ENCODE measurements at regions not wholly inside any gene's neighbourhood (a gene's known extent, or its start where the extent isn't known, plus 50 kb on each side); places are given as distances from the start of the nearest gene placed in this dataset.

DNA sequence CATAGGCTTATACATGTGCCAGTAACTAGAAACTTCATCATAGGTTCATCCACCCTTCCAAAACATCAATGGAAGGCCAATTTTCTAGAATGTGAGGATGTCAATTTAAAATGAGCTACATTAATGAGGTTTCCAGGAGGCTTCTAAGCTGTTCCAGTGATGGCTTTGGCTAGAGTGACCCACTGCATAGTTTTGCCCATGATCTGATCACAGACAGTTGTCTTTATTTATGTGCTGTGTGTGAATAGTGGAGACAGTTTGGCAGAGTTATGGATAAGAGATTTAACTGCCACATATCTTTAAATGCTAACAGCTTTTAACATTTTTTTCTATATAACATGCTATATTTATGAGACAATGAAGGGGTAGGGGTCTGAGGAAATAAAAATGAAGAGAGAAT, 139.0 kb upstream of the ZNF462 start:
- H3K27me3 Mint-ChIP-seq = peaks cover 4 to 7% of the 10 kb centered on the region in 2 donors
- H3K9me3 Mint-ChIP-seq = peaks cover 4% of the 10 kb centered on the region
- H3K4me1 Mint-ChIP-seq (ENCODE audit: low read depth in 2 of 2) = no peaks in the 10 kb centered on the region
- no peak overlapping the region for H3K27ac Mint-ChIP-seq
- ATAC-seq = no peak
- no peak overlapping the region for H3K4me3 Mint-ChIP-seq
- no peak for DNase-seq (ENCODE audit: low spot score)
- H3K36me3 Mint-ChIP-seq = no peaks in the 10 kb centered on the region

DNA sequence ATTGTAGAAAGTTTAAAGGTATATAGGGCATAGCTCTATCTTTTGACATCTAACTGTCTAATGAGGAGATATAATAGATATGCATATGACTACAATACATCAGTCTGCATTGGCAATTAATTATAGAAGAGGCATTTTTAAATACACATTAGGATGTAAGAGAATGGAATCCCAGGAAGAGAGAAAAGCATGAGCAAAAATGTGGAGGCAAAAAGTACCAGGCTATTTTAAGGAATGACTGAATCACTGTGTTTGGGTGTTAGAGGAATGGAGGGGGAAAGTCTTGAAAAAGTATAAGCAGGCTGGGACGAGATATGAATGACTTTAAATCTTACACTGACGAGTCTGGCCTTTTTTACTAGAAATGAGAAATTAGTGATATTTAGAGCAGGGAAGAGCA, 138.4 kb upstream of the ZNF462 start:
- Mint-ChIP-seq H3K36me3 (no peaks in the 10 kb centered on the region), H3K4me3 (no peak overlapping the region), H3K9me3 (peaks cover 4% of the 10 kb centered on the region), H3K27me3 (peaks cover 0 to 7% of the 10 kb centered on the region in 2 donors), H3K27ac (no peak overlapping the region), H3K4me1 (ENCODE audit: low read depth in 2 of 2) (no peaks in the 10 kb centered on the region)
- DNase-seq (ENCODE audit: low spot score) = no peak
- ATAC-seq = no peak

DNA sequence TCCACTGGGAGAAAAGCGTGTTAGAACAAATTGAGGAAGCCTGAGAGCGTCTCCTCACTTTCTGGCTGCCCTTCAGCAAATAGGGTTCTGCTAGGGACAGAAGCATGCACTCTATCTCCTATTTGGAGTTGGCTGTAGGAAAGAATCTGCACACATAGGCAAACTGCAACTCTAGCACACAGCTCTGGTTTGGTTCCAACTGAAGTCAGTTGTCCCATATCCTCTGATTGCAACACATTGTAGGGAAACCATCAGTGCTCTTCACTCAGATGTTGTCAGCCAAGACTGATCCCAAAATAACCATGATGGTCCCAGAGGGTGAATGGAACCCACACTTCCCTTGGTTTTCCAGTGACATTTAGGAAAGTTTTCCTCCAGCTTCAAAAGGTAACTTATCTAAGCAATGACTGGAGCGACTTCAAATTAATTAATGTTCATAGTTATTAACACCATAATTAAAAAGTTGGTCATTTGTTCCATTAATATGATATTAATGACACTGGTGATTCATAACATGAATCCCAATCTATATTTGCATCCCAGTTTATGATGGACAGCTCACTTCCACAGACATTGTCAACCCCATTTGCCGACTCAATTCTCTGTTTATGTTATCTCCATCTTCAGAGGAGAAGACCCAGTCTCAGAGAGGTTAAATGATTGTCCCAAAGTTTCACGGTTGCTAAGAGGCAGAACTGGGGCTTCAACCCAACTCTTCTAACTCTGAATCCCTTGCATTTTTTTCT, 136.7 kb upstream of the ZNF462 start:
- H3K9me3 Mint-ChIP-seq = peaks cover 4% of the 10 kb centered on the region
- DNase-seq (ENCODE audit: low spot score) (no peak), ATAC-seq (no peak)
- H3K27ac Mint-ChIP-seq = no peak overlapping the region
- H3K4me1 Mint-ChIP-seq (ENCODE audit: low read depth in 2 of 2) = no peaks in the 10 kb centered on the region
- H3K4me3 Mint-ChIP-seq = no peak overlapping the region
- no peaks in the 10 kb centered on the region for H3K36me3 Mint-ChIP-seq
- H3K27me3 Mint-ChIP-seq = peaks cover 0 to 14% of the 10 kb centered on the region in 2 donors

DNA sequence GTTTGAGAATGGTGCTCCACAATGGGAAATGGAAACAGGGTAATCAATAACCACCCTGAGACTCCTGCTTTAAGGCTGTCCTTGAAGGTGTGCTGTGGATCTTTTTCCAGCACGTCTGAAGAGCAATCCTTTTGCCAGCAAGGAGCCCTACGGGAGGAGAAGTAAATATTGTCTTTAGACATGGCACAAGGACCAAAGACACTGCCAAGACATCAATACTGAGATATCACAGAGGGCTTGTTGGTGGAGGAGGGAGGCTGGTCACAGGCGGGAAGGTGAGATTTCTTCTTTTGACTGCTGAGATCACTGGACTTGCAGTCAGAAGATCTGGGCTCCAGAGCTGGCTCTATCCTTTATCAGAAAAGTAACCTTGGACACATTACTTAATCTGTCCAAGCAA, 135.0 kb upstream of the ZNF462 start:
- Mint-ChIP-seq H3K27ac (no peak overlapping the region), H3K4me3 (no peak overlapping the region), H3K9me3 (peaks cover 7% of the 10 kb centered on the region), H3K27me3 (peaks cover 5 to 14% of the 10 kb centered on the region in 2 donors), H3K4me1 (ENCODE audit: low read depth in 2 of 2) (no peaks in the 10 kb centered on the region), H3K36me3 (no peaks in the 10 kb centered on the region)
- no peak for DNase-seq (ENCODE audit: low spot score)
- ATAC-seq = no peak

DNA sequence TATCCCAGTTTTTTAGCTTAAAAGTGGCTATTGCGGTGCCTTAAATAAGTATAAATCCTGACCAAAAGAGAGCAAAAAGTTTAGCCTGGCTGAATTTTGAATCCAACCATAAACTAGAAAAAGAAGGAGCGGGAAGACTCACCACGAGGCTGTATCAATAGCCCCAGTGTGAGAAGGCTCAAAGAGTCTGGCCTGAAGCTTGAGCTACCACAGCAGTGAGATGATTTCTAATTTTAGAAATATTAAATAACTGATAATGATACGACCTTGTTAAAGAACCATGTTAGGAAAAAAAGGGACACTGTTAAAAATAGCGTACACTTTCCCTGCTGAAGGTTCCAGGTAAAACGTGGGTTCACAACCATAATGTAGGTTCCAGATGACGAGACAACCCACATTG, 134.1 kb upstream of the ZNF462 start:
- Mint-ChIP-seq H3K27me3 (peaks cover 9 to 14% of the 10 kb centered on the region in 2 donors), H3K4me1 (ENCODE audit: low read depth in 2 of 2) (no peaks in the 10 kb centered on the region), H3K9me3 (peaks cover 7% of the 10 kb centered on the region), H3K27ac (no peak overlapping the region), H3K36me3 (no peaks in the 10 kb centered on the region), H3K4me3 (no peak overlapping the region)
- no peak for ATAC-seq
- DNase-seq (ENCODE audit: low spot score) = no peak

DNA sequence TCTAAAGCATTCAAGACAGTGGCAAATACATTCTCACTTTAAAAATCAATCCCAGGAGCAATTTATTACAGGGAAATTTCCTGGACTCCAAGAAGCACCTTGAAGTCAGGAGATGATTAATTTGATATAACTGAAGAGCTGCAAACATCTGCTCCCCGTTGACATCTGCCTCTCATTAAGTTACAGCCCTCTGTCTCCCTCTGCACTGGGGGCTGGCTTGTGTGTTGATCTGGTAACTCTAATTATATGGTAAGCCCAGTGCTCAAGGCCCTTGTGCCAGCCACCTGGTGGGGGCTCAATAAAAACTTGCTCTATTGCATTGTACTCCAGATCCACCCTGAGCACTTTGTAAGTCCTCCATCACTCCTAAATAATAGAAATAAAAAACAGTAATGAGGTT, 131.1 kb upstream of the ZNF462 start:
- Mint-ChIP-seq H3K4me1 (ENCODE audit: low read depth in 2 of 2) (no peaks in the 10 kb centered on the region), H3K27ac (no peak overlapping the region), H3K36me3 (peaks cover 4% of the 10 kb centered on the region), H3K9me3 (peaks cover 12% of the 10 kb centered on the region), H3K4me3 (no peak overlapping the region), H3K27me3 (peaks cover 7 to 17% of the 10 kb centered on the region in 2 donors)
- no peak for ATAC-seq
- DNase-seq (ENCODE audit: low spot score) = no peak

DNA sequence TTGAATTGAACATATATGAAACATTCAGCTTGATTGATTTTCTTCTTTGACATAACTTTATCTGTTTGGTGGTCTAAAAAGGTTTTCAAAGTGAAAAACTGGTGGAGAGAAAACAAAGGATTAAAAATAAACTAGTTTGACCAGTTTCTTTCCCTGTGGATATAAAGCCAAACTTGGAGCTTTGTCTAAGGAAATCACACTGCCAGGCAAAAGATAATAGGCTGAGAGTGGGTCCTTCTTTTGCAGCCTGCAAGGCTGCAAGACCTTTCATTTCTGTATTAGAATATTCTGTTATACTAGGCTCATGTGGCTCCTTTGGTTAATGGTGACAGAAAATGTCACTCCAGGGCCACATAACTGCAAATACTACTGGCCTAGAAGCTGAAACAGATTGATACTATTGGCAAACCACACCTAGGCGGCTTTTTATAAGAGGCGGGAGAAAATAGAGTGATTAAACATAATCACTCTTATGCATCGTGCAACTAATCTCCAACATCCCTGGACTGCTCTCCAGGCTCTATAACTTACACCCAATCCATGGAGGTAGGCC, 129.1 kb upstream of the ZNF462 start:
- DNase-seq (ENCODE audit: low spot score) (no peak), ATAC-seq (no peak)
- peaks cover 7 to 17% of the 10 kb centered on the region in 2 donors for H3K27me3 Mint-ChIP-seq
- no peak overlapping the region for H3K4me3 Mint-ChIP-seq
- peaks cover 4% of the 10 kb centered on the region for H3K36me3 Mint-ChIP-seq
- H3K27ac Mint-ChIP-seq = no peak overlapping the region
- H3K9me3 Mint-ChIP-seq = peaks cover 12% of the 10 kb centered on the region
- H3K4me1 Mint-ChIP-seq (ENCODE audit: low read depth in 2 of 2) = no peaks in the 10 kb centered on the region

DNA sequence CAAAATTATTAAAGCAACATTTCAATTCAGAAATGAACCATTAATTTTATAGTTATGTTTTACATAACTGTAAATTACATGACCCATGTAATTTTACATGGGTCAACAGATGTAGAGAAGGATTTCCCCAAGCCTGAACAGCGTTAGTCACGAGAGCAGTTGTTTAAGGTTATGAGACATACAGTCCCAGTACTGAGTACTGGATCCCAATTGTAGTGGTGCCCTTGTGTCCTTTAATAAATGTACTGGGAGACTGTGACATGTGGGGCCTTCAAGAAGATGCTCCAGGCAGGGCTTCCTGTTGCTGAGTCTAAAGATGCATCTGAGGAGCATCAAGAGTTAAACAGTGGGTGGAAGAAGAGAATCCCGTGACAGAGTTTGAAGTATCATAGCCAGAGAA, 125.5 kb upstream of the ZNF462 start:
- DNase-seq (ENCODE audit: low spot score) (no peak), ATAC-seq (no peak)
- no peaks in the 10 kb centered on the region for H3K4me1 Mint-ChIP-seq (ENCODE audit: low read depth in 2 of 2)
- no peak overlapping the region for H3K4me3 Mint-ChIP-seq
- no peak overlapping the region for H3K27ac Mint-ChIP-seq
- H3K27me3 Mint-ChIP-seq = peaks cover 0 to 20% of the 10 kb centered on the region in 2 donors
- peaks cover 13% of the 10 kb centered on the region for H3K9me3 Mint-ChIP-seq
- peaks cover 4% of the 10 kb centered on the region for H3K36me3 Mint-ChIP-seq

DNA sequence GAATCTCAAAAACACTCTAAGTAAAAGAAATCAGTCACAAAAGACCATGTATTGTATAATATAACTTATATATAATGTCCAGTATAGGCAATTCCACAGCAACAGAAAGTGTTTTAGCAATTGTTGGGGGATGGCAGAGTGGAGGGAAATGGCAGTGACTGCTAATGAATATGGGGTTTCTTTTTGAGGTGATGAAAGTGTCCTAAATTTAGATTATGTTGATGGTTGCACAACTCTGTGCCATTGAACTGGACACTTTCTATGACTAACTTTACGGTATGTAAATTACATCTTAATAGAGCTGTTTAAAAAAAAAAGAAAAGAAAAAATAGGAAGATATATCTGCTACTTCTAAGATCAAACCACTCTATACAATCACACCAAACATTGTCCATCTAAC, 124.9 kb upstream of the ZNF462 start:
- peaks cover 4% of the 10 kb centered on the region for H3K36me3 Mint-ChIP-seq
- H3K27ac Mint-ChIP-seq = no peak overlapping the region
- H3K9me3 Mint-ChIP-seq = peaks cover 12% of the 10 kb centered on the region
- peaks cover 0 to 16% of the 10 kb centered on the region in 2 donors for H3K27me3 Mint-ChIP-seq
- DNase-seq (ENCODE audit: low spot score) = no peak
- no peaks in the 10 kb centered on the region for H3K4me1 Mint-ChIP-seq (ENCODE audit: low read depth in 2 of 2)
- ATAC-seq = no peak
- H3K4me3 Mint-ChIP-seq = no peak overlapping the region

DNA sequence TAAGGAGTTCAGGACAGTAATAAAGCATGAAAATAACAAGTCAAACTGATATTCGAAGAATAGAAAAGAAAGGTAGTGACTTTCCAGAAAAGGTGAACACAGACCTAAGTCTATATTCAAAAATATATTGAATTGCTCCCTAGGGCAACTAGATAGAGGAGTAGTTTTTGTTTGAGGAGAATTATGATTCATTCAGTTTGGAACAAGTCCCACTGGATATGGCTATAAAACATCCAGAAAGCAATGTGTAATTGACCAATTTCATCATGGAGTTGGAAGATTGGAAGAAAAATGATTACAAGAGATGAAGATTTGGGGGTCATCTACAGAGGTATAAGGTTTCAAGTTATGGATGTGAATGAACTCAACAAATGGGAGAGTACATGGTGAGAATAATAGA, 117.5 kb upstream of the ZNF462 start:
- no peaks in the 10 kb centered on the region for H3K4me1 Mint-ChIP-seq (ENCODE audit: low read depth in 2 of 2)

DNA sequence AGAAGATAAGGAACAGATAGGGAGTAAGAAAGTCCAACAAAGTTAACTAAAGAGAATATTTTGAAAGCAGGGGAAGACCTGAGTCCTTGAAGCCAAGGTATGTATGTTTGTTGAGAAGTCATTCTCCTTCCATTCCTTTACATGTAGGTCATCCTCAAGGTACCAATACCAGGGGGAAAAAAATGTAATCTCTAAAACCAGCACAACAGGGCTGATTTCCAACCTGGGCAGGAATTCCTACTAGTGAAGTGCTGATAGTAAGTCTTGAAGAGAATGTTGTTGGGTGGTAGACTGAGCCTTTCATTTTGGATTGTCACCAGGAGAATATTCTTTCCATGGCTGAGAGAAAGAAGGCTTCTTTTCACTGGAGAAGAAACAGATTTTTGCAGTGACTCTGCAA, 117.1 kb upstream of the ZNF462 start:
- H3K4me3 Mint-ChIP-seq = no peak overlapping the region

More for the DNA sequence above, 117.5 kb upstream of the ZNF462 start:
- Mint-ChIP-seq H3K36me3 (no peaks in the 10 kb centered on the region), H3K4me3 (no peak overlapping the region), H3K27ac (no peak overlapping the region), H3K27me3 (peaks cover 0 to 11% of the 10 kb centered on the region in 2 donors), H3K9me3 (peaks cover 6% of the 10 kb centered on the region)
- DNase-seq (ENCODE audit: low spot score) (no peak), ATAC-seq (no peak)

DNA sequence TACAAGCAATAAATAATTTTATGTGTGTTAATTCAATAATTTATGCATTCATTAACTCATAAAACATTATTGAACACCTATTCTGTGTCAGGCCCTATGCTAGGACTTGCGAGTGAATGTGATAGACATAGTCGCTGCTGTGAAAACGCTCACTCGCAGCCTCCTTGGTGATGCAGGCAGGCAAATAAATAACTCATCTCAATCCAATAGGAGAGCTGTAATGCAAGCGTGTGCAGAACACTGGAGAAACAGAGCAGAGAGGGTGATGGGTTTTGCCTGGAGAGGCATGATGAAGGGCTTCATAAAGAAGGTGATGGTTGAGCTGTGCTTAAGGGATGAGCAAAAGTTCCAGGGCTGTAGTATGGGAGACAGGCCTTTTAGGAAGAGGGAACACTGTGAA, 111.3 kb upstream of the ZNF462 start:
- Mint-ChIP-seq H3K4me1 (ENCODE audit: low read depth in 2 of 2) (peaks cover 0 to 7% of the 10 kb centered on the region in 2 donors), H3K4me3 (no peak overlapping the region), H3K36me3 (no peaks in the 10 kb centered on the region), H3K9me3 (peaks cover 4% of the 10 kb centered on the region), H3K27ac (no peak overlapping the region), H3K27me3 (peaks cover 0 to 3% of the 10 kb centered on the region in 2 donors)
- DNase-seq (ENCODE audit: low spot score) (no peak), ATAC-seq (no peak)

More for the DNA sequence above, 117.1 kb upstream of the ZNF462 start:
- ATAC-seq (no peak), DNase-seq (ENCODE audit: low spot score) (no peak)
- Mint-ChIP-seq H3K36me3 (no peaks in the 10 kb centered on the region), H3K4me1 (ENCODE audit: low read depth in 2 of 2) (no peaks in the 10 kb centered on the region), H3K27me3 (peaks cover 0 to 9% of the 10 kb centered on the region in 2 donors), H3K9me3 (peaks cover 3% of the 10 kb centered on the region), H3K27ac (no peak overlapping the region)

DNA sequence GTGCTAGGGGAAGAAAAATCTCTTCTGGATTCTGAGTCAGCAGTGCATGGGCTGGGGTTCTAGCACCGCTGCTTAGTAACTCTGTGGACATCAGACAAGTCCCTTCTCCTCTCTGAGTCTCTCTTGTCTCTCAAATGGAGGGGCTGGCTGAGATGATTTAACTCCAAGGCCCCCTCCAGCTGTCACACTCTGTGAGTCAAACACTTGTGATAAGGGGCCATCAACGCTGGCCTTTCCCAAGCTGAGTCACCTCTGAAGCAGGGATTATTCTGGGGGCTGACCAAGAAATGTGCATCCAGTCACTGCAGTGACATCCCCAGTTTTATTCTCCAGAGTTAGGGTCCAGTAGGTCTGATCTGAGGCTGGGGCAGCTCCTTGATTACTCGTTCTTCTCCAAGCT, 110.4 kb upstream of the ZNF462 start:
- Mint-ChIP-seq H3K9me3 (peaks cover 4% of the 10 kb centered on the region), H3K27me3 (peaks cover 0 to 3% of the 10 kb centered on the region in 2 donors), H3K27ac (peak overlapping the region in 1 of 2 donors; percentile 41), H3K36me3 (no peaks in the 10 kb centered on the region), H3K4me3 (no peak overlapping the region), H3K4me1 (ENCODE audit: low read depth in 2 of 2) (peaks cover 0 to 7% of the 10 kb centered on the region in 2 donors)
- DNase-seq (ENCODE audit: low spot score) = no peak
- peak in 1 of 2 donors; percentile 30 for ATAC-seq

DNA sequence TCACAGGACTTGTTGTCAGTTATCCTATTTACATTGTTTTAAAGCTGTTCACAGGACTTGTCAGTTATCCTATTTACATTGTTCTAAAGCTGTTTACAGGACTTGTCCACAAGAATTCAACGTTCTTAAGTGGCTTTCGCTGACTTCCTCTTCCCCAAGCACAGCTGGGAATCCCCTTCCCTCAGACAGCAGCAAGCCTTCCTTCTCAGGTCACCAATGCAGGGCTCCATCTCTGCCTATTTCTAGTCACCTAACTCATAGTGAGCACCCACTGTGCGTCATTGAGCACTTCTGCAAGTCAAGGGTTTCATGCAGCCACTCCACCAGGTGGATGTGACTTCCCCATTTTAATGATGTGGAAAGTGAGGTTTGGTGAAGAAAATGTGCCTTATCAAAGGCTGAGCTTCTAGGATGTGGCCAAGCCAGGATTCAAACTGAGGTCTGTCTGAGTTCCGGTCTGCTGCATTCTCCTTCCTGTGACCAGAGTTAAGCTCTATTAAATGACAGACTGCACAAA, 109.8 kb upstream of the ZNF462 start:
- Mint-ChIP-seq H3K9me3 (peaks cover 4% of the 10 kb centered on the region), H3K27me3 (peaks cover 0 to 3% of the 10 kb centered on the region in 2 donors), H3K36me3 (no peaks in the 10 kb centered on the region), H3K27ac (peak overlapping the region in 1 of 2 donors; percentile 41), H3K4me1 (ENCODE audit: low read depth in 2 of 2) (peaks cover 0 to 7% of the 10 kb centered on the region in 2 donors), H3K4me3 (no peak overlapping the region)
- ATAC-seq = peak in 1 of 2 donors; percentile 48
- no peak for DNase-seq (ENCODE audit: low spot score)

All from natural killer cell treated with Interleukin-12 subunit alpha and Interleukin-12 subunit beta and Interleukin-15 and Interleukin-18, amount 100 ng/mL, for 72 hours (primary cell).